Hematopoietic multipotent progenitor cell treated with erythropoietin and hydrocortisone succinate and interleukin-3 and kit ligand, for 8 days (in vitro differentiated cells): ENCODE measurements at regions not wholly inside any gene's neighbourhood (a gene's known extent, or its start where the extent isn't known, plus 50 kb on each side); places are given as distances from the start of the nearest gene placed in this dataset.
"Not testable (repeated sequence)": the region's sequence is repeated elsewhere in the genome, so short reads cannot be mapped to it uniquely, and the experiment has no call there.

Experiments used
- DNase-seq: peaks from one replicate; pipeline ENCODE4 v3.0.0-alpha.2; 2015

GRCh38 chr14:81971911-81972310 is 438.3 kb upstream of the SEL1L start:
- DNase-seq = no peak

GRCh38 chr14:81972601-81973000 is 438.9 kb upstream of the SEL1L start:
- no peak for DNase-seq

DNA sequence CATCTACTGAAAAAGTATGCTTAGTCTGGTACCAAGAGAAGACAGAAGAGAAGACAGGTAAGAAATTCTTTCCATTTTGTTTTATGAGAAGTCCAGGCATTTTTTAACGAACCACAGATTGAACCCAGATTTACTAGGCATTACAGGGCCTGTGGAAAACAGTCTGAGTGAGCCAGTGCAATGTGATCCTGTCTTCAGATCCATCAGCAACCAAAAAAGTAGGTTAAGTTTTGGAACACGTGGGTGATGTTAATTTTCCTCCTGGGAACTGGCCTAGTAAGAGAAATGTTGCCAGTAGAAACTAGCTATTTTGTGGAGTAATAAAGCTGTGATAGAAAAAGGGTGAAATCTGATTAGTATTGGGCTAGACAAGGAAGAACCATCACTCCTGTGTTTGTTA is 440.9 kb upstream of the SEL1L start:
- no peak for DNase-seq

GRCh38 chr14:81980601-81981306 is 447.1 kb upstream of the SEL1L start:
- DNase-seq = no peak

- no peak for DNase-seq
These were observed 447.6 kb upstream of the SEL1L start for GRCh38 chr14:81981307-81981675.

- no peak for DNase-seq
These were observed 448.4 kb upstream of the SEL1L start for GRCh38 chr14:81982046-81982445.

DNA sequence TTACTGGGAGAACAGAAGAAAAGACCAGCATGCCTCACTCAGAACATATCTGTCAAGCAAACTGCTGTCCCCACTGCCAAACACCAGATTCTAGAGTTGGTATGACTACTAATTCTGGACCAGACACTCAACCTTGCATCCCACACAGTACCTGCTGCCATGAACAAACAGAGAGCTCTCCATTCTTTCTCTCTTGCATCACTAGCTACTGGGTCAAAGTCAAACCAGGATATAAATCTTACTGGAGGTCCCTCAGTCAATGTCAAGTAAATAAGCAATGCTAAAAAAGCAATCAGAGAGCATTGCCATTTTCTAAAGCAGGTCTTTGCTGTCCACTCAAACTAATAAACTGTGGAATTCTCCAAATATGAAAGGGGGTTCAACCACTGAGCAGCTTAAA is 452.4 kb upstream of the SEL1L start:
- DNase-seq = no peak

GRCh38 chr14:81989211-81989610 is 455.6 kb upstream of the SEL1L start:
- no peak for DNase-seq

DNA sequence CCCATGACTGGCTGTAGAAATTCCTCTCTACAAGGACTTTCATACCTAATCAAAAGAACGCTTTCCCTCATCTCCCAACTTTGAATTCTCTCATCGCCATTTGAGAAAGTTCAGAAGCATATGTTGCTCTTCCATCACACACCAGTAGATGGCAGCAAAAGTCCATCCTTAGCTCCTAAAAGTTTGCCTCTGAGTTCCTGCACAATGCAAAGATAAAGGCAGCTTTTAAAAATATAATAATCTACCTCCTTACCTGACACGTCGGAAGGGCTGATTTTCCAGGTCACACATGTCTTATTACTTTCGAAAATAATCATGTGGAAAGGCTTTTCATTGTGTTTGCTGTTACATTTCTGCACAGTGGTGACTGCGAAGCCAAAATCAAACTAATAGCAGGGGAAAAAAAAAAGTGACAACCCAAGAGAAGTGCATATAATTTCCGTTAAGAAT is 456.7 kb upstream of the SEL1L start:
- peak; percentile 55 for DNase-seq

DNA sequence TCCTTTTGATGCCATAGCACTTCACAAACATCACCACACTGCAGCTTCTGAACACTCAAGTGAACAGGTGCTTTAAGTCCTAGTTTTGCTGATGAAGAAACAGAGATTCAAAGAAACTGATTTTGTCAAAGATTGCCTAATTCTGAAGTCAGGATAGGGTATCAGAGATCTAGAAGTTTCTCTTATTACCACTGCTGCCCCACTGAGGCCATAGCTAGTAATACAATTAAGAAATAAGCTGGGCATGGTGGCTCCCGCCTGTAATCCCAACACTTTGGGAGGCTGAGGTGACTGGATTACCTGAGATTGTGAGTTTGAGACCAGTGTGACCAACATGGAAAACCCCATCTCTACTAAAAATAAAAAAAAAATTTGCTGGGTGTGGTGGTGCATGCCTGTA is 458.3 kb upstream of the SEL1L start:
- DNase-seq = peak; percentile 3

GRCh38 chr14:81993432-81993831 is 459.8 kb upstream of the SEL1L start:
- no peak for DNase-seq

DNA sequence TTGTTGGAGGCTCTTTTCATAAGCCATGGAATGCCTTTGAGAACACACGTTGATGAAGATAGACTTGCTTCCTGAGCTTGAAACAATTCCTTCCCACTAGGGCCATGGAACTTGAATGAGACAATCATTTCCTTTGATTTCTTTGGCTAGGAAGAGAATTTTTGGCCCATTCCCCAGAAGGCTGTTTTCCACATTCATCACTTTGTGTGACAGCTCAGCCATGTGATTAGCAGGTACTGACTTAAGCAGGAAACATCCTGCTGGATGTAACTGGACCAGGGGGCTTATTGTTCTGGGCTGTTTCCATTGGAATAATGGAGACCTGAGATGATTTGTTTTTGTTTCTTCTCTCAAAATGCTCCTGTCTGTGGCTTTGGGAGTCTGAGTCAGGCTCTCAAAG is 469.8 kb upstream of the SEL1L start:
- no peak for DNase-seq

GRCh38 chr14:82009076-82009475 is 475.4 kb upstream of the SEL1L start:
- DNase-seq = no peak

- no peak for DNase-seq
These were observed 476.3 kb upstream of the SEL1L start for GRCh38 chr14:82009993-82010392.

GRCh38 chr14:82011460-82011859 is 477.8 kb upstream of the SEL1L start:
- no peak for DNase-seq

- no peak for DNase-seq
These were observed 495.4 kb upstream of the SEL1L start for GRCh38 chr14:82029038-82029437.

- DNase-seq = no peak
These were observed 501.7 kb upstream of the SEL1L start for GRCh38 chr14:82035397-82035796.

DNA sequence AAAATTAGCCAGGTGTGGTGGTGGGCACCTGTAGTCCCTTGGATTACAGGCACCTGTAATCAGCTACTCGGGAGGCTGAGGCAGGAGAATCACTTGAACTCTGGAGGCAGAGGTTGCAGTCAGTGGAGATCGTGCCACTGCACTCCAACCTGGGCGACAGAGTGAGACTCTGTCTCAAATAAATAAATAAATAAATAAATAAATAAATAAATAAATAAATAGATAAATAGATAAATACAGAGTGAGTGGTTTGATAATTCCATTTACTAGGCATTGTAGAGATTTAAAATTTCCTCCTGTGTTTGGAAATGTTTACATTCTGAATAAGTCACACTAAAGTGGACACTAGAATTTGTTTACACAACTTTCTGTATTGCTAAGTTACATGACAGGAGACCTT is 504.4 kb upstream of the SEL1L start:
- not testable (repeated sequence) for DNase-seq

DNA sequence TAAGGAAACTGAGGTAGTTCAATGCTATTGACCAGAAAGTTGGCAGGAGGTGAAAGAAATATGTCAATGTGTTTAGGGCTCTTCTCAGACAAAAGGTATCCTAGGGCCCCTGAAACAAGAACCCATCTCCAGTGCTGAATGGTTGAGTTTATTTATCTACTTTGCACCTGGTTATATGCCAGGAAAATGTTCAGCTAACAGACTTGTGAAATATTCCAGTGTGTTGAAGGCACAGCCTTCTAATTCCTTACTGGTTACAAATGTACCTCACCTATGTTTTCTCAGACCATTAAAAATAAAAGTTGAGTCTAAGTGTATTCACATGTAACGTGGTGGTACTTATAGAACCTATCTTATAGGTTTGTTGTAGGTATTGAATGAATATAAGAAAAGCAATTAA is 511.7 kb upstream of the SEL1L start:
- DNase-seq = no peak

GRCh38 chr14:82046512-82047226 is 513.0 kb upstream of the SEL1L start:
- no peak for DNase-seq

GRCh38 chr14:82047777-82048470 is 514.3 kb upstream of the SEL1L start:
- no peak for DNase-seq

DNA sequence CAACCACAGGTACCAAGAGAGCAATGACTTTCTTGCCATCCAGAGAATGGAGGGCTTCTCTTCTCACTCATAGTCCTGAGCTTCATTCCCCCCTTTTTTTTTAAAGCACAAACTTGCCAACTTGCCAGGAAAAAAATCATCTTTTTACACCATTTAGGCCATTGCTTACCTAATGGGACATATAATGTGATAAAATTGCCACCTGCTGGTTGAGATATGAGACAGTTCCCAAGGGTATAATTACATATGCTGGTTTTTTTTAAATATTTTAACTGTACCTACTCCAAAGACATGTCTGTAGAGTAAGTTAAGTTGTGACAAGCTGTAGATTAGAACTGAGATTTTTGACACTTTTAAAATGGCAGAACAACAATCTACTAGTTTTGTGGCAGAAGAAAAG is 519.1 kb upstream of the SEL1L start:
- DNase-seq = no peak

DNA sequence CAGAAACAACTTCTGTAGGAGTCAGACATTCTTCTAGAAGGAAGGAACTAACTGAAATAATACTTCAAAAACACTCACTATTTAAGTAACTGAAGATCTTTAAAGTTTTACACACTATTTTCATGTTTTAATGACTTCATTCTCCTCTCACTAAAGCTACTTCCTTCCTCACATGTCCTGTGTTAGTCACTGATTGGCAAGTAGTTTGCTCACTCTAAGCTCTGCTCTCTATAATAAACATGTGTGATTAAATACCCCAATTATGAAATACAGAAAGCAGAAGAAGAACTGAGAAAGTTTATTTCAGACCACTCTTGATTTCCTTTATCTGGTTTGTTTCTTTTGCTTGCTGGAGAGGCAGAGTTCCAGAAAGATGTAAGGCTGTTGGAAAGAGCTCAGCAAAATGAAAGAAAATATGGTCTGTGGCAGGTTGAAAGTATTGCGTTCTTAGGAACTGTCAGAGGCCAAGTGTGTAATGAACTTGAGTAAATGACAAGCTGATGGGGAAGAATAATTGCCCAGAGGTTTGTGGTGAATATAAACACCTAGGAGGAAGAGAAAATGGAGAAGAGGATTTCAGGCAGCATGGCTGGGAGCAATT is 522.0 kb upstream of the SEL1L start:
- DNase-seq = no peak

DNA sequence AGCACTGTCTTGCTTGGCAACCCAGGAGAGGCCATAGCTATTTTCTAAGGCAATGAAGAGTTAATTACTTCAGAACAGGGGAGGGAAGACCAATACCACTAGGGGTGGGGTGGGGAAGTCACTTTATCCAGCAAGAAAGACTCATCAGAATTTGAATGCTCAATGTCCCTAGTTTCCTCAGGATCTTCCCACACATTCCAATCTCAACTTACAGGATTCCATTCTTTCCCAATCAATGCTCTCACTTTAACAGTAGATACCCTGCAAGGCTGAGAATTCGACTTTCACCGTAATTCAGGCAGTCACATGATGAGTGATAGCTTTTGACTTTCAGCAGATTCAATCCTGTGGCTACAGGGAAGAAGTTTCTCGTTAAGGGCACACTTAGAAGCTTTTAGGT is 526.6 kb upstream of the SEL1L start:
- DNase-seq = no peak
